ENCODE measurements at regions not wholly inside any gene's neighbourhood (a gene's known extent, or its start where the extent isn't known, plus 50 kb on each side); places are given as distances from the start of the nearest gene placed in this dataset.
"Not testable (repeated sequence)": the region's sequence is repeated elsewhere in the genome, so short reads cannot be mapped to it uniquely, and the experiment has no call there.

GRCh38 chr5:99590806-99591205 is 662.0 kb upstream of the CHD1 start:
- H3K4me3 ChIP-seq (ENCODE audit: low read depth, low read length): no peak overlapping the region
- no peak for DNase-seq (ENCODE audit: low read depth)
- no peak for TF ChIP-seq CTCF (IDR thresholded peaks at IDR 0.05; ENCODE audit: insufficient read depth, low read depth, low read length, missing control alignments)

GRCh38 chr5:99589424-99589823 is 660.6 kb upstream of the CHD1 start:
- no peak for TF ChIP-seq CTCF (IDR thresholded peaks at IDR 0.05; ENCODE audit: insufficient read depth, low read depth, low read length, missing control alignments)
- no peak overlapping the region for H3K4me3 ChIP-seq (ENCODE audit: low read depth, low read length)

DNA sequence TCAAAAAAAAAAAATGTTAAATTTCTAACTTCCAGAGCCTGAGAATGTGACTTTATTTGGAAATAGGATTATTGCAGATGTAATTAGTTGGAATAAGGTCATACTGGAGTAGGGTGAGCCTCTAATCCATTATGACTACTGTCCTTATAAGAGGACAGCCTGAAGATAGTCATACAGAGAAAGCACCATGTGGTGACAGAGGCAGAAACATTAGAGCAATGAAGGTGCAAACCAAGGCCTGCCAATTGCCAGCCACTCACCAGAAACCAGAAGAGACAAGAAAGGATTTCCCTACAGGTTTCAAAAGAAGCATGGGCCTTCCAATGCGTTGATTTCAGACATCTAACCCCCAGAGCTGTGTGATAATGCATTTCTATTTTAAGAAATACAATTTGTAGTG is 659.2 kb upstream of the CHD1 start:
- TF ChIP-seq CTCF (IDR thresholded peaks at IDR 0.05; ENCODE audit: insufficient read depth, low read depth, low read length, missing control alignments): no peak
- peak; percentile 5 for DNase-seq (ENCODE audit: low read depth)
- H3K4me3 ChIP-seq (ENCODE audit: low read depth, low read length): no peak overlapping the region

More at GRCh38 chr5:99589424-99589823, 660.6 kb upstream of the CHD1 start:
- no peak for DNase-seq (ENCODE audit: low read depth)

DNA sequence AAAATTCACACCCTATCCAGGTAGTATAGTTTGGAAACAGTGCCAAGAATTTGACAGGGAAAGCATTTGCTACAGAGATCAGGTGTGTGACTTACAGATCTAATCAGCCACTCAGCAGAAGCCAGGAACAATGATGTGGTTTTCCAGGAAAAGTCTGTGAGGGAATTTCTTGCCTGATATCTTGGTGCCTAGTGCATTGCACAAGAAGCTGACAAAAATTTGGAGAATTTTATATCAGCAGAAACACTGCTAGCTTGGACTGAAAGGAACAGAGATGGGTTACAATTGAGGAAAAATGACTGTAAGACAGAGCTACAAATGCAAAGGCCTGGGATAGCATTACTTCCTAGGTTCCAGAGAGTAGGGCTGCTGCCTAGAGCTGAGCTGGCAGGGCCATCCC is 658.1 kb upstream of the CHD1 start:
- no peak for TF ChIP-seq CTCF (IDR thresholded peaks at IDR 0.05; ENCODE audit: insufficient read depth, low read depth, low read length, missing control alignments)
- H3K4me3 ChIP-seq (ENCODE audit: low read depth, low read length): no peak overlapping the region
- no peak for DNase-seq (ENCODE audit: low read depth)

- H3K4me3 ChIP-seq (ENCODE audit: low read depth, low read length); DNase-seq (ENCODE audit: low read depth): not testable (repeated sequence)
These were observed 652.4 kb upstream of the CHD1 start for GRCh38 chr5:99581204-99581603.

- H3K4me3 ChIP-seq (ENCODE audit: low read depth, low read length); DNase-seq (ENCODE audit: low read depth): not testable (repeated sequence)
These were observed 634.3 kb upstream of the CHD1 start for GRCh38 chr5:99562937-99563627.

DNA sequence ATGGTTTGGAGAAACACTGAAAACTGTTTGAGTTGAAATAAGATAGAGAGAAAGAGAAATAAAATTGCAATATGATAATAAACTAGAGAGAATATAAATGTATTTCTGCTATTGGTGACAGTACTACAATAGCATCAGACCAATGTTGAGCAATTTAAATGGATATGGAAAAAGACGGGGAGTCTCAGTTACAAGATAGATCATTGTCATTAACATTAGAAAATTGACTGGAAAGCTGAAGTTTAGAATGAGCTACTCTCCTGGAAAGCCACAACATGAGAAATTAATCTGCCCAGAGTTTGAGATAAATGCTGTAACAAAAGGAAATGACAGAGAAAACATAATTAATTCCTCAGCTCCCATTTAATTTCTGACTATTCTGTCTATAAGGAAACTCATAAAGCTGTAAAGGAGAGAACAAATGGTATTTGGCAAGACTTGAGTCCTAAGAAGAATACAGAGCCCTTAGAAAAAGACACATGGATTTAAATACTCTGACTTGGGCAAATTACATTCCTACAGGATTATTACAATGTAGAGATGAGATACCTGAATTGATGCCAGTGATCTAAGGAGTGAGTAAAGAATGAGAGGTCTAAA is 624.5 kb upstream of the CHD1 start:
- no peak for DNase-seq (ENCODE audit: low read depth)
- H3K4me3 ChIP-seq (ENCODE audit: low read depth, low read length): no peak overlapping the region
- no peak for TF ChIP-seq CTCF (IDR thresholded peaks at IDR 0.05; ENCODE audit: insufficient read depth, low read depth, low read length, missing control alignments)

GRCh38 chr5:99544356-99544755 is 615.5 kb upstream of the CHD1 start:
- no peak overlapping the region for H3K4me3 ChIP-seq (ENCODE audit: low read depth, low read length)
- no peak for DNase-seq (ENCODE audit: low read depth)
- TF ChIP-seq CTCF (IDR thresholded peaks at IDR 0.05; ENCODE audit: insufficient read depth, low read depth, low read length, missing control alignments): no peak
